ENCODE measurements at regions not wholly inside any gene's neighbourhood (a gene's known extent, or its start where the extent isn't known, plus 50 kb on each side); places are given as distances from the start of the nearest gene placed in this dataset.
"Not testable (repeated sequence)": the region's sequence is repeated elsewhere in the genome, so short reads cannot be mapped to it uniquely, and the experiment has no call there.

- no peak overlapping the region for H3K27ac ChIP-seq (replicated peaks)
- DNase-seq = no peak
- no peaks in the 10 kb centered on the region for H3K36me3 ChIP-seq
- no peaks in the 10 kb centered on the region for H3K4me1 ChIP-seq
- no peak overlapping the region for H3K4me3 ChIP-seq
- no peak for TF ChIP-seq CTCF (IDR thresholded peaks at IDR 0.05; ENCODE audit: borderline replicate concordance)
- no peaks in the 10 kb centered on the region for H3K27me3 ChIP-seq (ENCODE audit: low read depth)
- intact Hi-C loops (cut with micrococcal nuclease) = no loop called here
- no peaks in the 10 kb centered on the region for H3K9me3 ChIP-seq (replicated peaks)
Measured at GRCh38 chr4:115950806-115951205, 837.4 kb upstream of the NDST4 start.

- H3K36me3 ChIP-seq; intact Hi-C loops (cut with micrococcal nuclease); H3K27me3 ChIP-seq (ENCODE audit: low read depth); H3K4me3 ChIP-seq; DNase-seq; H3K4me1 ChIP-seq; H3K9me3 ChIP-seq (replicated peaks); H3K27ac ChIP-seq (replicated peaks): not testable (repeated sequence)
Measured at GRCh38 chr4:115949974-115950743, 836.7 kb upstream of the NDST4 start.

- DNase-seq = no peak
- TF ChIP-seq CTCF (IDR thresholded peaks at IDR 0.05; ENCODE audit: borderline replicate concordance) = no peak
- no peak overlapping the region for H3K27ac ChIP-seq (replicated peaks)
- peaks cover 18% of the 10 kb centered on the region for H3K9me3 ChIP-seq (replicated peaks)
- no peaks in the 10 kb centered on the region for H3K27me3 ChIP-seq (ENCODE audit: low read depth)
- no peak overlapping the region for H3K4me3 ChIP-seq
- H3K4me1 ChIP-seq = no peaks in the 10 kb centered on the region
- intact Hi-C loops (cut with micrococcal nuclease) = no loop called here
- no peaks in the 10 kb centered on the region for H3K36me3 ChIP-seq
Measured at GRCh38 chr4:115945026-115945425, 831.6 kb upstream of the NDST4 start.

GRCh38 chr4:115944146-115944905 is 830.9 kb upstream of the NDST4 start:
- Histone ChIP-seq H3K4me1 (no peaks in the 10 kb centered on the region), H3K36me3 (no peaks in the 10 kb centered on the region), H3K27me3 (ENCODE audit: low read depth) (no peaks in the 10 kb centered on the region), H3K9me3 (replicated peaks) (peaks cover 18% of the 10 kb centered on the region), H3K4me3 (no peak overlapping the region), H3K27ac (replicated peaks) (no peak overlapping the region)
- intact Hi-C loops (cut with micrococcal nuclease) = no loop called here
- TF ChIP-seq CTCF (IDR thresholded peaks at IDR 0.05; ENCODE audit: borderline replicate concordance) = no peak
- no peak for DNase-seq

GRCh38 chr4:115938764-115939443 is 825.5 kb upstream of the NDST4 start:
- Histone ChIP-seq H3K4me3 (no peak overlapping the region), H3K9me3 (replicated peaks) (peaks cover 10% of the 10 kb centered on the region), H3K27ac (replicated peaks) (no peak overlapping the region), H3K36me3 (no peaks in the 10 kb centered on the region), H3K27me3 (ENCODE audit: low read depth) (no peaks in the 10 kb centered on the region), H3K4me1 (no peaks in the 10 kb centered on the region)
- TF ChIP-seq CTCF (IDR thresholded peaks at IDR 0.05; ENCODE audit: borderline replicate concordance) = no peak
- intact Hi-C loops (cut with micrococcal nuclease) = no loop called here
- no peak for DNase-seq

Measured in left ventricle myocardium inferior (tissue), 1 donor.